ENCODE measurements at regions not wholly inside any gene's neighbourhood (a gene's known extent, or its start where the extent isn't known, plus 50 kb on each side); places are given as distances from the start of the nearest gene placed in this dataset.

DNA sequence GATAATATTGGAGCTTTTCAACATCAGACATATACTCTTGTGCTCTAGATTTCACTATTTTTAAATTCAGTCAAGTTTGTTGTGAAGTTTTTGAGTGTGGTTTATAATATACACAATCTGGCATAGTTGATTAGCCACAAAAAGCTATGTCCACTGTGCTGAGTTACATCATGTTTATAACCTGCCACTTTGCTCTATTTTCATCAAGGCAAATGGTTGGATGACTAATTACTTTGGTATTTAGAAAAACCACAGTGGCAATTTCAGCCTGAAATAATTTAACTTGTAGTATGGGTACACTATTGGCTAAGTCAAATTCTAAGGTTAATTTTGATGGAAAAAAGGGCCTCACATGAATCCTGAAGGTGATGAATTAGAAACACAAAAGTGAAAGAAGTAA is 262.6 kb downstream of the C4orf33 start:
- ChIA-PET CTCF (interaction anchor here (0.8 to 1.9 kb wide), 3 partner anchors 10 to 283 kb away, joined by 3 to 5 read pairs (median 5); no protein-coding TSS in a partner anchor), POLR2A (no interaction called here)
- TF ChIP-seq, protein P1, sequence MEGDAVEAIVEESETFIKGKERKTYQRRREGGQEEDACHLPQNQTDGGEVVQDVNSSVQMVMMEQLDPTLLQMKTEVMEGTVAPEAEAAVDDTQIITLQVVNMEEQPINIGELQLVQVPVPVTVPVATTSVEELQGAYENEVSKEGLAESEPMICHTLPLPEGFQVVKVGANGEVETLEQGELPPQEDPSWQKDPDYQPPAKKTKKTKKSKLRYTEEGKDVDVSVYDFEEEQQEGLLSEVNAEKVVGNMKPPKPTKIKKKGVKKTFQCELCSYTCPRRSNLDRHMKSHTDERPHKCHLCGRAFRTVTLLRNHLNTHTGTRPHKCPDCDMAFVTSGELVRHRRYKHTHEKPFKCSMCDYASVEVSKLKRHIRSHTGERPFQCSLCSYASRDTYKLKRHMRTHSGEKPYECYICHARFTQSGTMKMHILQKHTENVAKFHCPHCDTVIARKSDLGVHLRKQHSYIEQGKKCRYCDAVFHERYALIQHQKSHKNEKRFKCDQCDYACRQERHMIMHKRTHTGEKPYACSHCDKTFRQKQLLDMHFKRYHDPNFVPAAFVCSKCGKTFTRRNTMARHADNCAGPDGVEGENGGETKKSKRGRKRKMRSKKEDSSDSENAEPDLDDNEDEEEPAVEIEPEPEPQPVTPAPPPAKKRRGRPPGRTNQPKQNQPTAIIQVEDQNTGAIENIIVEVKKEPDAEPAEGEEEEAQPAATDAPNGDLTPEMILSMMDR (IDR thresholded peaks at IDR 0.05; ENCODE audit: control extremely low read depth, extremely low read depth, low read depth, missing control alignments) = no peak
- DNase-seq (ENCODE audit: extremely low spot score) = no peak

DNA sequence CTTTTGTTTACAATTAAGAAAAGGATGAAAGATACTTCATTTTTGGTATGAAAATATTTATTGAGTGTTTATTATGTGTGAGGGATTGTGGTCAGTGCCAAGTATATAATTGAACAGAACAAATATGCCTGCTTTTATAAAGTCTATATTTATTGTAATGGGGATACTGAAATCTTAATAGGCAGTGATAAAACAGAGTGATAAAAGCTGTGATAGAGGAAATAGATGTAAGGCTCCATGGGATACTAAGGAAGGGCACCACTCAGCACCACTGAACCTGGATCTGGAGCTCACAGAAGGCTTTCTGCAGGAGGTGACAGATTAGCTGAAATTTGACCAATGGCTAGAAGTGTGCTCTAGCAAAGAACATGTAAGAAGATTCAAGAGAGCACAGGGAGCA is 263.5 kb downstream of the C4orf33 start:
- DNase-seq (ENCODE audit: extremely low spot score) = no peak
- TF ChIP-seq, protein P1 (IDR thresholded peaks at IDR 0.05; ENCODE audit: control extremely low read depth, extremely low read depth, low read depth, missing control alignments) = no peak
- POLR2A ChIA-PET = no interaction called here
- CTCF ChIA-PET = interaction anchor here (0.8 to 7.1 kb wide), 5 partner anchors 11 to 282 kb away, joined by 3 to 86 read pairs (median 5); no protein-coding TSS in a partner anchor

GRCh38 chr4:129362691-129363274 is 266.8 kb downstream of the C4orf33 start:
- ChIA-PET CTCF (interaction anchor here (0.7 to 7.1 kb wide), 14 partner anchors 10 to 1445 kb away, joined by 3 to 86 read pairs (median 4); no protein-coding TSS in a partner anchor), POLR2A (no interaction called here)
- TF ChIP-seq, protein P1 (IDR thresholded peaks at IDR 0.05; ENCODE audit: control extremely low read depth, extremely low read depth, low read depth, missing control alignments) = peak; percentile 80
- DNase-seq (ENCODE audit: extremely low spot score) = peak; percentile 45

DNA sequence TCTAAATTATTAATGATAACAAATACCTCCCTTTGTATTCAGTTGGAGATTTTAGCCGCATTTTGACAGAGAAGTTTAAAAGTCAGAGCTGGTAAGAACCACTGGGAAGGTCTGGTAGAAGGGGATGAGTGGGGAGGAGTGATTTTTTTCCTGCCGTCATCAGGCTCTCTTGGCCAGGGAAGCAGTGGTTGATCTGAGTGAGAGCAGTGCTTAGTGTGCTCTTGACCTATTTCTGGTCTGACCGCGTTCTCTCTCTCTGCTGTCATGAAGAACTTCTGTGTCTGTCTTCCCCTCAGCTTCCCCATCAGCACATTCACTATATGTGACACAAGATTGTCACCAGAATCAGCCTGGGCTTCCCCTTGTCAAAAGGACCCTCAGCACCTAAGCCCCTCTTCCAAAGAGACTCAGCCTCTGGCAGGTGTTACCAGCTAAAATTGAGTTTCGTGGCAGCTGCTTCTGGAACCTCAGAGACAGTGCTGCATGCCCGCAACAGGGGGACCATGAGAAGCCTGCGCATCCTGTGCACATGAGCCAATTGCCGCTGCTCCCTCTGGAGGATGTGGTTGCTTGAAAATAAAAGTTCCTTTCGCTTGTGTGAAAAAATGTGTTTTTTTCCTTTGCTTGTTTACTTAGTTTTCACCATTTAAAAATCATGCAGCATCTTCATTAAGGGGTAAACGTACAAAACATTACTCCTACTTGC is 268.9 kb downstream of the C4orf33 start:
- DNase-seq (ENCODE audit: extremely low spot score) = no peak
- ChIA-PET POLR2A (no interaction called here), CTCF (interaction anchor here (5.6 to 7.1 kb wide), 2 partner anchors 9 to 276 kb away, joined by 36 to 86 read pairs; no protein-coding TSS in a partner anchor)

GRCh38 chr4:129369361-129370010 is 273.5 kb downstream of the C4orf33 start:
- DNase-seq (ENCODE audit: extremely low spot score) = no peak
- POLR2A ChIA-PET = no interaction called here
- TF ChIP-seq, protein P1 (IDR thresholded peaks at IDR 0.05; ENCODE audit: control extremely low read depth, extremely low read depth, low read depth, missing control alignments) = no peak
- CTCF ChIA-PET = no interaction called here

More for the DNA sequence above, 268.9 kb downstream of the C4orf33 start:
- TF ChIP-seq, protein P1 (IDR thresholded peaks at IDR 0.05; ENCODE audit: control extremely low read depth, extremely low read depth, low read depth, missing control alignments) = no peak

GRCh38 chr4:129371065-129371464 is 275.1 kb downstream of the C4orf33 start:
- POLR2A ChIA-PET = no interaction called here
- TF ChIP-seq, protein P1 (IDR thresholded peaks at IDR 0.05; ENCODE audit: control extremely low read depth, extremely low read depth, low read depth, missing control alignments) = no peak
- CTCF ChIA-PET = interaction anchor here (6.7 kb wide), 1 partner anchor 9 kb away, joined by 36 read pairs; no protein-coding TSS in a partner anchor
- DNase-seq (ENCODE audit: extremely low spot score) = no peak

All from GM10248 (cell line).